HEK293T (cell line): ENCODE measurements at regions not wholly inside any gene's neighbourhood (a gene's known extent, or its start where the extent isn't known, plus 50 kb on each side); places are given as distances from the start of the nearest gene placed in this dataset.

Experiments used
- CTCF ChIA-PET: fragments of 350-600 bp; formaldehyde crosslinking; extraction: SDS; loops from one replicate; lab custom pipeline; 2021; ENCODE audit warnings: antibody characterized with exemption, inconsistent platforms; lab: Yijun Ruan, JAX
- POLR2A ChIA-PET: fragments of 350-600 bp; formaldehyde crosslinking; extraction: SDS; loops from one replicate; lab custom pipeline; 2020; ENCODE audit warnings: antibody characterized with exemption, inconsistent platforms; lab: Yijun Ruan, JAX
- DNase-seq: peaks from one replicate; pipeline ENCODE4 v3.0.0; 2012; ENCODE audit warnings: mixed read lengths; ENCODE audit errors: extremely low spot score
- ARNT ChIP-seq: fragments of 450-650 bp; IDR thresholded peaks from 2 replicates; pipeline ENCODE4 v1.6.1; 2017; ENCODE audit warnings: mild to moderate bottlenecking
- BHLHE40 ChIP-seq: fragments of 450-650 bp; IDR thresholded peaks from 2 replicates; pipeline ENCODE4 v1.6.1; 2016; ENCODE audit warnings: mild to moderate bottlenecking, moderate library complexity, borderline replicate concordance
- CTBP1 ChIP-seq: fragments of 450-650 bp; IDR thresholded peaks from 2 replicates; pipeline ENCODE4 v1.6.1; 2016; ENCODE audit warnings: borderline replicate concordance
- ELF4 ChIP-seq: fragments of 450-650 bp; IDR thresholded peaks from 2 replicates; pipeline ENCODE4 v1.6.1; 2017; ENCODE audit warnings: antibody characterized with exemption
- FOXA1 ChIP-seq: fragments of 450-650 bp; IDR thresholded peaks from 2 replicates; pipeline ENCODE4 v1.6.1; 2016; ENCODE audit warnings: mild to moderate bottlenecking
- FOXK2 ChIP-seq: fragments of 450-650 bp; IDR thresholded peaks from 2 replicates; pipeline ENCODE4 v1.6.1; 2016; ENCODE audit warnings: mild to moderate bottlenecking
- FOXM1 ChIP-seq: fragments of 450-650 bp; IDR thresholded peaks from 2 replicates; pipeline ENCODE4 v1.6.1; 2017; ENCODE audit warnings: mild to moderate bottlenecking, borderline replicate concordance
- HDGF ChIP-seq: fragments of 450-650 bp; IDR thresholded peaks from 2 replicates; pipeline ENCODE4 v1.6.1; 2017; ENCODE audit warnings: antibody characterized with exemption, borderline replicate concordance
- L3MBTL2 ChIP-seq: fragments of 450-650 bp; conservative IDR thresholded peaks from 2 replicates; pipeline ENCODE4 v1.6.1; 2016; ENCODE audit warnings: mild to moderate bottlenecking
- LEF1 ChIP-seq: fragments of 450-650 bp; IDR thresholded peaks from 2 replicates; pipeline ENCODE4 v1.6.1; 2017; ENCODE audit warnings: mild to moderate bottlenecking, borderline replicate concordance
- NFRKB ChIP-seq: fragments of 450-650 bp; IDR thresholded peaks from 2 replicates; pipeline ENCODE4 v1.6.1; 2016; ENCODE audit warnings: mild to moderate bottlenecking, moderate library complexity
- SP1 ChIP-seq: fragments of 450-650 bp; IDR thresholded peaks from 2 replicates; pipeline ENCODE4 v1.6.1; 2017
- SUZ12 ChIP-seq: fragments of 450-650 bp; IDR thresholded peaks from 2 replicates; pipeline ENCODE4 v1.6.1; 2016; ENCODE audit warnings: mild to moderate bottlenecking
- TARDBP ChIP-seq: fragments of 450-650 bp; IDR thresholded peaks from 2 replicates; pipeline ENCODE4 v1.6.1; 2016
- ZNF384 ChIP-seq: fragments of 450-650 bp; IDR thresholded peaks from 2 replicates; pipeline ENCODE4 v1.6.1; 2016
- TF ChIP-seq, protein P1 (sequence below): fragments of 450-650 bp; IDR thresholded peaks from 2 replicates; pipeline ENCODE4 v1.6.1; 2016

DNA sequence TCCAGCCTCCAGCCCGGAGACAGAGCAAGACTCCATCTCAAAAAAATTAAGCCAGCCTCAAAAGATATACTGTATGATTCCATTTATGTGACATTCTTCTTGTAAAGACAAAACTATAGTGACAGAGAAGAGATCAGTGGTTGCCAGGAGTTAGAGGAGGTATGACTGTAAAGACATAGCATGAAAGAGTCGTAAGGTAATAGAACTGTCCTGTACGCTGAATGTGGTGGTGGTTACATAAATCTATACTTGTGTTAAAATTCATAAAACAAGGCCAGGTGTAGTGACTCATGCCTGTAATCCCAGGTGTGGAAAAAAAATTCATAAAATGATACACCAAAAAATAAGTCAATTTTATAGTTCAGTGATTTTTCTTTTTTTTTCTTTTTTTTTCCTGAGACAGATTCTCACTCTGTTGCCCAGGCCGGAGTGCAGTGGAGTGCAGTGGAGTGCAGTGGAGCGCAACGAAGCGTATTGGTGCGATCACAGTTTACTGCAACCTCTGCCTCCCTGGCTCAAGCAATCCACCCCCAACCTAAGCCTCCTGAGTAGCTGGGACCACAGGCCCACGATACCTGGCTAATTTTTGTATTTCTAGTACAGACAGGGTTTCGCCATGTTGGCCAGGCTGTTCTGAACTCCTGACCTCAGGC is 84.9 kb upstream of the CXADR start:
- POLR2A ChIA-PET, result no interaction called here

DNA sequence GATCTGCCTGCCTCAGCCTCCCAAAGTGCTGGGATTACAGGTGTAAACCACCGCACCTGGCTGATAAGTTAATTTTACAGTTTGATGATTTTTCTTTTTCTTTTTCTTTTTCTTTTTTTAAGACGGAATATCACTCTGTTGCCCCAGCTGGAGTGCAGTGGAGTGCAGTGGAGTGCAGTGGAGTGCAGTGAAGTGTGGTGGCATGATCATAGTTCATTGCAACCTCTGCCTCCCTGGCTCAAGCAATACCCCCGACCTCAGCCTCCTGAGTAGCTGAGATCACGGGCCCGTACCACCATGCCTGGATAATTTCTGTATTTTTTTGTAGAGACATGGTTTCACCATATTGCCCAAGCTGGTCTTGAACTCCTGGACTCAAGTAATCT is 84.4 kb upstream of the CXADR start:
- DNase-seq, result no peak
- ChIA-PET CTCF (no interaction called here), POLR2A (no interaction called here)
- no peak for TF ChIP-seq CTBP1
- no peak for TF ChIP-seq SP1
- TF ChIP-seq ZNF384, result no peak
- TF ChIP-seq LEF1, result no peak
- no peak for TF ChIP-seq SUZ12
- no peak for TF ChIP-seq FOXA1
- no peak for TF ChIP-seq FOXM1
- TF ChIP-seq HDGF, result no peak
- no peak for TF ChIP-seq TARDBP
- TF ChIP-seq, protein P1, sequence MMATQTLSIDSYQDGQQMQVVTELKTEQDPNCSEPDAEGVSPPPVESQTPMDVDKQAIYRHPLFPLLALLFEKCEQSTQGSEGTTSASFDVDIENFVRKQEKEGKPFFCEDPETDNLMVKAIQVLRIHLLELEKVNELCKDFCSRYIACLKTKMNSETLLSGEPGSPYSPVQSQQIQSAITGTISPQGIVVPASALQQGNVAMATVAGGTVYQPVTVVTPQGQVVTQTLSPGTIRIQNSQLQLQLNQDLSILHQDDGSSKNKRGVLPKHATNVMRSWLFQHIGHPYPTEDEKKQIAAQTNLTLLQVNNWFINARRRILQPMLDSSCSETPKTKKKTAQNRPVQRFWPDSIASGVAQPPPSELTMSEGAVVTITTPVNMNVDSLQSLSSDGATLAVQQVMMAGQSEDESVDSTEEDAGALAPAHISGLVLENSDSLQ, result no peak
- no peak for TF ChIP-seq L3MBTL2
- TF ChIP-seq FOXK2, result no peak
- no peak for TF ChIP-seq ELF4

More for the DNA sequence above, 84.9 kb upstream of the CXADR start:
- no peak for TF ChIP-seq SP1
- no peak for TF ChIP-seq FOXM1
- no peak for TF ChIP-seq LEF1
- TF ChIP-seq ELF4, result no peak
- no peak for TF ChIP-seq CTBP1
- TF ChIP-seq FOXA1, result no peak
- no peak for TF ChIP-seq BHLHE40
- CTCF ChIA-PET, result no interaction called here
- DNase-seq, result no peak

DNA sequence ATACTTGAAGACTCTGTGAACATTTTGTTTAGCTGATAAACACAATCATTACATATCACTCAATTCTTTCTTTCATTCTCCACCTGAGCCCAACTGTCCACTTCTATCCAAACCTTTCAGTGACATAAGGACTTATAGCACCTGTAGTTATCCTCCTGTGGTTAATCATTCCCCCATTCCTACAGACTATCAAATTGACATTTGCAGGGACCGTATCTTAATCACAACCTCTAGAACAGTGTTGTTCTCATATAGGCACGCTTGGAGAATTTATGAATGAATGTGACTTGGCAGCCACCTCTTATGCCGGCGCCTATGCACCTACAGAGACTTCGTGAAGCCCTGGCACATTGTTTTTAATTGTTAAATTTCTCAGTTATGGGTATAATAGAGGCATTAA is 83.9 kb upstream of the CXADR start:
- ChIA-PET POLR2A (no interaction called here), CTCF (interaction anchor here (1.2 kb wide), 1 partner anchor 23 kb away, joined by 4 read pairs; no protein-coding TSS in a partner anchor)
- TF ChIP-seq LEF1 (no peak), TARDBP (no peak), BHLHE40 (no peak), FOXK2 (no peak), FOXA1 (no peak), ARNT (no peak), FOXM1 (no peak), ELF4 (no peak), SP1 (no peak), NFRKB (no peak)
- no peak for DNase-seq

DNA sequence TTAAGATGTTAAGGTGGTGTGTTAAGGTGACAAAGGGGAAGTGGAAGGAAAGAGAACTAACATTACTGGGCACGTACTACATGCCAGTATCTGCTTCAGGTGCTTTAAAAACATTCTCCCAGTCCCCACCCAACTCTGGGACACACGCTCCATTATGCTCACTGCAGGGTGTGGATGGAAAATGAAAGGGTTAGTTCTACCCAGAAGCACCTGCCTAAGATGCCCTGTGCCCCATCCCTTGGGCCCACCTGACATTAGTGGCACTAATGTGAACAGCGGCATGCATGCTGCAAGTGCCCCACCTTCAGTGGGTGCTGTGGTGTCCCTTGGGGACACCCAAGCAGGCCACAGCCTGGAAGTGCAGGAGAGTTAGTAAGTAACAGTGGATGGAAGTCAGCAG is 82.9 kb upstream of the CXADR start:
- CTCF ChIA-PET, result interaction anchor here (1.2 kb wide), 1 partner anchor 22 kb away, joined by 4 read pairs; no protein-coding TSS in a partner anchor
- no peak for TF ChIP-seq SUZ12
- no peak for TF ChIP-seq FOXM1
- TF ChIP-seq LEF1, result no peak
- TF ChIP-seq ZNF384, result no peak
- no peak for TF ChIP-seq NFRKB
- TF ChIP-seq HDGF, result no peak
- TF ChIP-seq L3MBTL2, result no peak
- TF ChIP-seq SP1, result no peak
- TF ChIP-seq ELF4, result no peak
- TF ChIP-seq CTBP1, result no peak
- TF ChIP-seq FOXA1, result no peak
- TF ChIP-seq, protein P1, result no peak
- no peak for TF ChIP-seq TARDBP
- no peak for TF ChIP-seq FOXK2
- no peak for TF ChIP-seq BHLHE40
- no peak for TF ChIP-seq ARNT

DNA sequence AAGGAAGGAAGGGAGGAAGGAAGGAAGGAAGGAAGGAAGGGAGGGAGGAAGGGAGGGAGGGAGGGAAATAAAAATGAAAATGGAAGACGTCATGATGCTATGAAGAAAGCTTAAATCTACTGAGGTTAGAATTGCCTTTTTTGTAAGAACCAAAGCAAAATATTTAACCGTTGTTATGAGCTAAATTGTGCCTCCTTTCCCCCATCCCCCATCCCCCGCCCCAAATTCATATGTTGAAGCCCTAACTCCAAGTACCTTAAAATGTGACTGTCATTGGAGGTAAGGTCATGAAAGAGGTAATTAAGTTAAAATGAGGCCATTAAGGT is 80.1 kb upstream of the CXADR start:
- CTCF ChIA-PET, result no interaction called here
- DNase-seq, result no peak
- POLR2A ChIA-PET, result no interaction called here
- TF ChIP-seq LEF1, result no peak
- no peak for TF ChIP-seq L3MBTL2
- TF ChIP-seq ELF4, result no peak
- TF ChIP-seq, protein P1, result no peak
- no peak for TF ChIP-seq TARDBP
- no peak for TF ChIP-seq ZNF384

More for the DNA sequence above, 82.9 kb upstream of the CXADR start:
- no peak for DNase-seq
- POLR2A ChIA-PET, result no interaction called here

DNA sequence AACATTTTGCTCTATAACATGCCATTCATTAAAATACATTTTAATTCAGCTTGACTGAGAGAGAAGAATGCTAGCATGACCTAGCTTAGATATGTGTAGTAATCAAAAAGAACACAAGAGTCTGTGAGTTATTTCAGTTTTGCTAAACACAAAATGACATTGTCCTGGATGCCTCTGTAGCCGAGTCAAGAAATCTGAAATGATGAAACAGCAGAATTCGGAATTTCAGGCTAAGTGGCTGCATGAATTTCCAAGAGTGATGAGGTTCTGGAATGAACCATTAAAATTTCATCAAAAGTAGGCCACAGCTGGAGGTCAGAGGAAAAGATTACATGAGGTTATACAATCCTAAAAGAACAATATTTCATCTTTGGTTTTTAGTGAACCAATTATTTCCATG is 79.1 kb upstream of the CXADR start:
- POLR2A ChIA-PET, result no interaction called here
- TF ChIP-seq FOXM1 (no peak), ZNF384 (no peak), ELF4 (no peak), CTBP1 (no peak), BHLHE40 (no peak), LEF1 (no peak), SUZ12 (no peak), FOXK2 (no peak), NFRKB (no peak), SP1 (no peak), L3MBTL2 (no peak), FOXA1 (no peak), HDGF (no peak), TARDBP (no peak), ARNT (no peak)
- TF ChIP-seq, protein P1, result no peak
- CTCF ChIA-PET, result no interaction called here
- DNase-seq, result no peak
